Amniotic stem cell (primary cell): ENCODE measurements at regions not wholly inside any gene's neighbourhood (a gene's known extent, or its start where the extent isn't known, plus 50 kb on each side); places are given as distances from the start of the nearest gene placed in this dataset.
"Not testable (repeated sequence)": the region's sequence is repeated elsewhere in the genome, so short reads cannot be mapped to it uniquely, and the experiment has no call there.

Experiments used
- DNase-seq: peaks from one replicate; lab custom pipeline; 2025; lab: John Stamatoyannopoulos, UW

DNA sequence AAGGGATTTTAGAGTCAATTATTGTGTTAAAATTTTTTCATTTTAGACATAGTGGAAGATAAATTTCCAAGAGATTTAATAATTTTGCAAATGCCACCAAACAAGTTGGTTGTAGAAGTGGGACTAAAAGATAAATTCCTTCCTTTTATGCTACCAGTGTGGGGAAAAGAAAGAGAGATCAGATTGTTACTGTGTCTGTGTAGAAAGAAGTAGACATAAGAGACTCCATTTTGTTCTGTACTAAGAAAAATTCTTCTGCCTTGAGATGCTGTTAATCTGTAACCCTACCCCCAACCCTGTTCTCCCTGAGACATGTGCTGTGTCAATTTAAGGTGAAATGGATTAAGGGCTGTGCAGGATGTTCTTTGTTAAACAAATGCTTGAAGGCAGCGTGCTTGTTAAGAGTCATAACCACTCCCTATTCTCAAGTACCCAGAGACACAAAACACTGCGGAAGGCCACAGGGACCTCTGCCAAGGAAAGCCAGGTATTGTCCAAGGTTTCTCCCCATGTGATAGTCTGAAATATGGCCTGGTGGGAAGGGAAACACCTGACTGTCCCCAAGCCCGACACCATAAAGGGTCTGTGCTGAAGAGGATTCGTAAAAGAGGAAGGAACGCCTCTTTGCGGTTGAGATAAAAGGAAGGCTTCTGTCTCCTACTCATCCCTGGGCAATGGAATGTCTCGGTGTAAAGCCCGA lies 117.0 kb downstream of the CEP44 start:
- not testable (repeated sequence) for DNase-seq

GRCh38 chr4:174398728-174399127 lies 115.0 kb downstream of the CEP44 start:
- no peak for DNase-seq

DNA sequence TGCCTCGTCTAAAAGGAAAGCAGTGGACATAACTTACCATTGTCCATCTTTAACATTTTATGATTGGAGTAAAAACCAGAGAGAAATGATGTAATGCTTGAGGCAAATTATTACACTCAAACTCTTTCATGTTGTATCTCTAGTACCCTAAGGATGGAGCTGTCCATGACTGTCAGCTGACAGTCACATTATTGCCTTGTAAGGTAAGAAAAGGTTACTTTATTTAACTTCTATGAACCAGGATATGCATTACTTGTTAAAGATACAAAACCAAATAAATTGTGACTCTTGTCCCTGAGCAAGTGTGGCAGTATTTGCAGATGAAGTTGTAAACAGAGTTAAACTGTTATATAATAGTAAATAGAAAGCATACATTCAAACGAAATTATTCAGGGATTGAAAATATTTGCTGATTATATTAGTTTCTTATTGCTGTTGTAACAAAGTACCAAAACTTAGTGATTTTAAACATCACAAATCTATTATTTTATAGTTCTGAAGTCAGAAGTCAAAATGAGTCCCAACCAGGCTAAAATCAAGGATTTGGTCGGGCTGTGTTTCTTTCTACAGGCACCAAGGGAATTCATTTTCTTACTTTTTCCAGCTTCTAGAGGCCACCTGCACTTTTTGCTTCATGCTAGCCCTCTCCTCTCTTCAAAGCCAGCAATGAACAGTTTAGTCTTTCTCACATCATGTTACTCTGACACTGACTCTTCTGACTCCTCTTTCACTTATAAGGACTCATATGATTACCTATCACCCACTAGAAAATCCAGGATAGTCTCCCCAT lies 113.8 kb downstream of the CEP44 start:
- DNase-seq, result no peak

- no peak for DNase-seq
Measured at GRCh38 chr4:174396599-174397110, 112.9 kb downstream of the CEP44 start.

- no peak for DNase-seq
Measured at GRCh38 chr4:174394915-174395314, 111.2 kb downstream of the CEP44 start.

DNA sequence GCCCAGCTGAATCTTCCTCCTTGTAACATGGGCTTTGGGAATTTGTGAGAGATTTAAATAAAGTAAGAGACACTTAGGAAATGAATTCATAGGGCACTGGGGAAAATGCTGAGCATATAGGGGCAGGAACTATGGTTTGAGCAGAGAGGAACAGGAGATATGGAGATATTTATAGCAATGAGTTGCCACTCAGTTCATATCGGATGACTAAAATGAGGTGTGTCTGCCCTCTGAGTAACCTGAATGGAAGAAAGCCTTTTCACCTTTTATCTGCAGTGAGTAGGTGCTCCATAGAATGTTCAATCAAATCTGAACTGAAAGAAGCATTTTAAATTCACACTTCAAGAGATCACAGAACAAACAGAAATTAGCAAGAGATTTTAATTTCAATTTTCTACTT lies 105.7 kb downstream of the CEP44 start:
- DNase-seq, result no peak

- no peak for DNase-seq
Measured at GRCh38 chr4:174388461-174389145, 104.9 kb downstream of the CEP44 start.

DNA sequence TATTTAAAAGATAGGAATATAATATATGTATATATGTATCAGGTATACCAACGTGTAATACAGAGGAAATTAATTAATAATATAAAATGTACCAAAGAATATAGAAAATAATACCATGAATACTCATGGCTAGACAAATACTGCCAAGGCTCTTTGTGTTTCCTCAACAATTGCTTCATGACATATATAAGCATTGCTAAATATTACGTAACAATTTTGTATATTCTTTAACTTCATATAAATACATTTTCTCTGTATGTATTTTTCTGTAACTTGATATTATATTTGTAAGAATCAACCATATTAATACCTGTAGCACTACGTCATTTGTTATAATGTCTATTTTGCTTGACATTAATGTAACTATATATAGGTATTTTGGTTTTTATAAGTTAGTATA lies 104.0 kb downstream of the CEP44 start:
- no peak for DNase-seq

- no peak for DNase-seq
Measured at GRCh38 chr4:174387143-174387542, 103.4 kb downstream of the CEP44 start.

DNA sequence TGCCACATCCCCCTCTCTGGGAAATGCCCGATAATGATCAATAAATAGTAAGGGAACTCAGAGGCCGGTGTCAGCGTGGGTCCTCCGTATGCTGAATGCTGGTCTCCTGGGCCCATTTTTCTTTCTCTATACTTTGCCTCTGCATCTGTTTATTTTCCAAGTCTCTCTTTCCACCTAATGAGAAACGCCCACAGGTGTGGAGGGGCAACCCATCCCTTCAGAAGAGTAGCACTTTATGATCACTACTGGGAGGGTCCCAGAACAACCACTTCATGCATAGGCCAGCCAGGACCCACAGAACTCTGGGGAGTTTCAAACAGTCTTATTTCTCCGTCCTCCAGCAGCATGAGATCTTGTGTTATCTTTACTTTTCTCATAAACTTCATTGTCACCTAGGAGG lies 100.1 kb downstream of the CEP44 start:
- no peak for DNase-seq

DNA sequence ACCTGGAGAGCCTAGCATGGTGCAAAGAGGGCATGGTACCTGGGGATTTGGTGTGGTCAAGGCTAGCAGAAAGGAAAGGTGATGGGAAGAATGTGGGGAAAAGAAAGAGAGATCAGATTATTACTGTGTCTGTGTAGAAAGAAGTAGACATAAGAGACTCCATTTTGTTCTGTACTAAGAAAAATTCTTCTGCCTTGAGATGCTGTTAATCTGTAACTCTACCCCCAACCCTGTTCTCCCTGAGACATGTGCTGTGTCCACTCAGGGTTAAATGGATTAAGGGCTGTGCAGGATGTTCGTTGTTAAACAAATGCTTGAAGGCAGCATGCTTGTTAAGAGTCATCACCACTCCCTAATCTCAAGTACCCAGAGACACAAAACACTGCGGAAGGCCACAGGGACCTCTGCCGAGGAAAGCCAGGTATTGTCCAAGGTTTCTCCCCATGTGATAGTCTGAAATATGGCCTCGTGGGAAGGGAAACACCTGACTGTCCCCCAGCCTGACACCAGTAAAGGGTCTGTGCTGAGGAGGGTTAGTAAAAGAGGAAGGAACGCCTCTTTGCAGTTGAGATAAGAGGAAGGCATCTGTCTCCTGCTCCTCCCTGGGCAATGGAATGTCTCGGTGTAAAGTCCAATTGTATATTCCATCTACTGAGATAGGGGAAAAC lies 99.4 kb downstream of the CEP44 start:
- not testable (repeated sequence) for DNase-seq
